Vagina (tissue), 2 donors: ENCODE measurements at regions not wholly inside any gene's neighbourhood (a gene's known extent, or its start where the extent isn't known, plus 50 kb on each side); places are given as distances from the start of the nearest gene placed in this dataset.

Experiments used
- POLR2A ChIP-seq, 2 donors: fragments of 450-650 bp; IDR thresholded peaks; one replicate each; pipeline ENCODE4 v1.6.1; 2017; ENCODE audit warnings: antibody characterized with exemption in 2 of 2, mild to moderate bottlenecking in 2 of 2, moderate library complexity in 2 of 2
- TF ChIP-seq, protein P1 (sequence below), 3 experiments: fragments of 450-650 bp in 2 of 3; fragments of 200-600 bp in 1 of 3; sonication (generic) in 1 of 3; IDR thresholded peaks; one replicate each; pipeline ENCODE4 v1.5.1; 2017 to 2019; ENCODE audit warnings: antibody characterized with exemption in 3 of 3, mild to moderate bottlenecking in 2 of 3, moderate library complexity in 2 of 3

DNA sequence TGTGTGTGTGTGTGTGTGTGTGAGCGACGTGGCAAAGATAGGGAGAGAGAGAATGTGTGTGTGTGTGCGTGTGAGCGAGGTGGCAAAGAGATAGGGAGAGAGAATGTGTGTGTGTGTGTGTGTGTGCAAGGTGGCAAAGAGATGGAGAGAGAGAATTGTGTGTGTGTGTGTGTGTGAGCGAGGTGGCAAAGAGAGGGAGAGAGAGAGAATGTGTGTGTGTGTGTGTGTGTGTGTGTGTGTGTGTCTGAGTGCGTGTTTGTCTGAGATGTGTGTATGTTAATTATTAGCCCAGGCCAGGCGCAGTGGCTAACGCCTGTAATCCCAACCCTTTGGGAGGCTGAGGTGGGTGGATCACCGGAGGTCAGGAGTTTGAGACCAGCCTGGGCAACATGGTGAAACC is 154.6 kb upstream of the RGMA start:
- TF ChIP-seq, protein P1, sequence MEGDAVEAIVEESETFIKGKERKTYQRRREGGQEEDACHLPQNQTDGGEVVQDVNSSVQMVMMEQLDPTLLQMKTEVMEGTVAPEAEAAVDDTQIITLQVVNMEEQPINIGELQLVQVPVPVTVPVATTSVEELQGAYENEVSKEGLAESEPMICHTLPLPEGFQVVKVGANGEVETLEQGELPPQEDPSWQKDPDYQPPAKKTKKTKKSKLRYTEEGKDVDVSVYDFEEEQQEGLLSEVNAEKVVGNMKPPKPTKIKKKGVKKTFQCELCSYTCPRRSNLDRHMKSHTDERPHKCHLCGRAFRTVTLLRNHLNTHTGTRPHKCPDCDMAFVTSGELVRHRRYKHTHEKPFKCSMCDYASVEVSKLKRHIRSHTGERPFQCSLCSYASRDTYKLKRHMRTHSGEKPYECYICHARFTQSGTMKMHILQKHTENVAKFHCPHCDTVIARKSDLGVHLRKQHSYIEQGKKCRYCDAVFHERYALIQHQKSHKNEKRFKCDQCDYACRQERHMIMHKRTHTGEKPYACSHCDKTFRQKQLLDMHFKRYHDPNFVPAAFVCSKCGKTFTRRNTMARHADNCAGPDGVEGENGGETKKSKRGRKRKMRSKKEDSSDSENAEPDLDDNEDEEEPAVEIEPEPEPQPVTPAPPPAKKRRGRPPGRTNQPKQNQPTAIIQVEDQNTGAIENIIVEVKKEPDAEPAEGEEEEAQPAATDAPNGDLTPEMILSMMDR (IDR thresholded peaks at IDR 0.05) = no peak
- TF ChIP-seq POLR2A (IDR thresholded peaks at IDR 0.05) = no peak
